Osteoblast (primary cell): ENCODE measurements at regions not wholly inside any gene's neighbourhood (a gene's known extent, or its start where the extent isn't known, plus 50 kb on each side); places are given as distances from the start of the nearest gene placed in this dataset.

Source experiments
- DNase-seq: peaks from one replicate; pipeline ENCODE4 v3.0.0; 2011; ENCODE audit warnings: low spot score, mixed read lengths; ENCODE audit not compliant: insufficient read length; ENCODE audit errors: missing footprints
- H2AFZ ChIP-seq: 2 replicates; pipeline ENCODE4 v1.6.0; 2011; ENCODE audit warnings: mild to moderate bottlenecking, low read length
- H3K27ac ChIP-seq: 2 replicates; pipeline ENCODE4 v1.5.1; 2011; ENCODE audit warnings: mild to moderate bottlenecking, low read depth, low read length, moderate library complexity
- H3K27me3 ChIP-seq: 2 replicates; pipeline ENCODE4 v1.6.0; 2012; ENCODE audit warnings: mild to moderate bottlenecking, control low read depth, inconsistent platforms, low read length, moderate library complexity; ENCODE audit not compliant: insufficient read depth
- H3K36me3 ChIP-seq: 2 replicates; pipeline ENCODE4 v1.5.1; 2011; ENCODE audit warnings: mild to moderate bottlenecking, low read length, control low read depth, moderate library complexity; ENCODE audit not compliant: insufficient read depth
- H3K4me1 ChIP-seq: 2 replicates; pipeline ENCODE4 v1.5.1; 2011; ENCODE audit warnings: mild to moderate bottlenecking, low read length, control low read depth, moderate library complexity; ENCODE audit not compliant: insufficient read depth
- H3K4me2 ChIP-seq: 2 replicates; pipeline ENCODE4 v1.6.0; 2011; ENCODE audit warnings: mild to moderate bottlenecking, low read length; ENCODE audit not compliant: insufficient read depth
- H3K4me3 ChIP-seq: fragments of 200-600 bp; sonication (generic); 3 replicates; pipeline ENCODE4 v1.5.1; 2012; ENCODE audit warnings: mild to moderate bottlenecking, low read length, inconsistent platforms; ENCODE audit not compliant: insufficient read depth
- H3K79me2 ChIP-seq: 2 replicates; pipeline ENCODE4 v1.6.0; 2012; ENCODE audit warnings: mild to moderate bottlenecking, low read length, control low read depth, inconsistent platforms; ENCODE audit not compliant: insufficient read depth
- H3K9me3 ChIP-seq: 2 replicates; pipeline ENCODE4 v1.5.1; 2011; ENCODE audit warnings: low read depth, low read length, control low read depth
- H4K20me1 ChIP-seq: 2 replicates; pipeline ENCODE4 v1.6.0; 2012; ENCODE audit warnings: mild to moderate bottlenecking, low read length, control low read depth; ENCODE audit not compliant: insufficient read depth
- CTCF ChIP-seq: IDR thresholded peaks from 2 replicates; pipeline ENCODE4 v1.5.1; 2011; ENCODE audit warnings: mild to moderate bottlenecking, low read depth, low read length, moderate library complexity; ENCODE audit errors: extremely low read depth

- no peak overlapping the region for H2AFZ ChIP-seq
- DNase-seq, result no peak
- H4K20me1 ChIP-seq, result no peaks in the 10 kb centered on the region
These were observed 317.1 kb downstream of the ANXA1 start for GRCh38 chr9:73468716-73469115.

GRCh38 chr9:73470766-73471165, 319.1 kb downstream of the ANXA1 start:
- Histone ChIP-seq H3K4me3 (no peak overlapping the region), H3K4me2 (no peak overlapping the region), H3K27ac (no peak overlapping the region), H3K4me1 (no peaks in the 10 kb centered on the region), H2AFZ (no peak overlapping the region), H4K20me1 (no peaks in the 10 kb centered on the region), H3K79me2 (no peaks in the 10 kb centered on the region), H3K9me3 (no peaks in the 10 kb centered on the region), H3K27me3 (no peaks in the 10 kb centered on the region), H3K36me3 (no peaks in the 10 kb centered on the region)
- no peak for DNase-seq
- TF ChIP-seq CTCF, result no peak

More at GRCh38 chr9:73468716-73469115, 317.1 kb downstream of the ANXA1 start:
- no peak for TF ChIP-seq CTCF
- H3K4me2 ChIP-seq, result no peak overlapping the region
- no peaks in the 10 kb centered on the region for H3K36me3 ChIP-seq
- H3K4me1 ChIP-seq, result no peaks in the 10 kb centered on the region
- H3K9me3 ChIP-seq, result no peaks in the 10 kb centered on the region
- H3K79me2 ChIP-seq, result no peaks in the 10 kb centered on the region
- no peak overlapping the region for H3K27ac ChIP-seq
- H3K4me3 ChIP-seq, result no peak overlapping the region
- no peaks in the 10 kb centered on the region for H3K27me3 ChIP-seq

- Histone ChIP-seq H3K79me2 (no peaks in the 10 kb centered on the region), H2AFZ (no peak overlapping the region), H3K4me2 (no peak overlapping the region), H3K27ac (no peak overlapping the region), H4K20me1 (no peaks in the 10 kb centered on the region), H3K4me3 (no peak overlapping the region), H3K27me3 (no peaks in the 10 kb centered on the region), H3K4me1 (no peaks in the 10 kb centered on the region), H3K36me3 (no peaks in the 10 kb centered on the region), H3K9me3 (no peaks in the 10 kb centered on the region)
- no peak for DNase-seq
- no peak for TF ChIP-seq CTCF
These were observed 322.4 kb downstream of the ANXA1 start for GRCh38 chr9:73474002-73474600.

GRCh38 chr9:73474625-73475024, 323.0 kb downstream of the ANXA1 start:
- H3K27ac ChIP-seq, result no peak overlapping the region
- DNase-seq, result no peak
- H3K4me3 ChIP-seq, result no peak overlapping the region
- no peaks in the 10 kb centered on the region for H3K4me1 ChIP-seq
- H2AFZ ChIP-seq, result no peak overlapping the region
- H3K36me3 ChIP-seq, result no peaks in the 10 kb centered on the region
- H3K79me2 ChIP-seq, result no peaks in the 10 kb centered on the region
- H4K20me1 ChIP-seq, result no peaks in the 10 kb centered on the region
- no peaks in the 10 kb centered on the region for H3K9me3 ChIP-seq
- no peaks in the 10 kb centered on the region for H3K27me3 ChIP-seq
- no peak overlapping the region for H3K4me2 ChIP-seq
- TF ChIP-seq CTCF, result no peak
